AG04450 (cell line): ENCODE measurements at regions not wholly inside any gene's neighbourhood (a gene's known extent, or its start where the extent isn't known, plus 50 kb on each side); places are given as distances from the start of the nearest gene placed in this dataset.

Experiments
- CTCF ChIA-PET: fragments of 300-600, 350-600 bp; formaldehyde crosslinking; extraction: SDS; loops from one replicate; lab custom pipeline; 2022; ENCODE audit warnings: antibody characterized with exemption, inconsistent platforms; lab: Charles Lee
- POLR2A ChIA-PET: fragments of 350-600 bp; formaldehyde crosslinking; extraction: SDS; loops from one replicate; lab custom pipeline; 2021; ENCODE audit warnings: antibody characterized with exemption, inconsistent platforms; lab: Yijun Ruan, JAX
- DNase-seq: peaks from one replicate; pipeline ENCODE4 v3.0.0-alpha.2; 2011; ENCODE audit warnings: low read depth, low spot score
- H3K27ac ChIP-seq: one replicate; pipeline ENCODE4 v1.5.1; 2012; ENCODE audit warnings: low read depth, low read length, control low read depth
- H3K27me3 ChIP-seq: one replicate; pipeline ENCODE4 v1.6.0; 2012; ENCODE audit warnings: low read length; ENCODE audit not compliant: control insufficient read depth, insufficient read depth
- H3K4me3 ChIP-seq: 2 replicates; pipeline ENCODE4 v1.5.1; 2011; ENCODE audit warnings: mild to moderate bottlenecking, low read depth, low read length, control low read depth
- H3K9me3 ChIP-seq: 2 replicates; pipeline ENCODE4 v1.5.1; 2012; ENCODE audit warnings: low read length; ENCODE audit not compliant: control insufficient read depth, insufficient read depth
- TF ChIP-seq, protein P1 (sequence below): IDR thresholded peaks from 2 replicates; pipeline ENCODE4 v1.5.1; 2011; ENCODE audit warnings: low read depth, low read length, control low read depth, inconsistent platforms

DNA sequence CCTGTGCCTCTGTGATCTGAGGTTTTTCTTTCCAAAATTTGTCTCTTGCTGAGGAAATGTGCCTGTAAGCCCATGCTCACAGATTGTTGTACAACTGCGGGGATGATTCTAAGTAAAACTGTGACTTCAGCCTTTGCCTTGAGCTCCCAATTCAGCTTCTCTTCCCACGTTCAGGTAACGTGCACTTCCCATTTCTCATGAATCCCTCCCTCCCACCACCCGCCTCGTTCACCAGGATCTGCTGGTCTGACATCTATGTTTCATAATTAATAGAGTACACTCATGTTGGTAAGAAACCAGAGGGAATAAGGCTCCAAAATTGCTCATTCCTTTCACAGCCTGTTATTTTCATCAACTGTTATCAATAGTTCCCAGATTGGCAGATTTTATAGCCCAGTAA lies 332.6 kb upstream of the TPK1 start:
- H3K27ac ChIP-seq, result no peak overlapping the region
- H3K27me3 ChIP-seq, result no peaks in the 10 kb centered on the region
- no peak overlapping the region for H3K4me3 ChIP-seq
- no peak for DNase-seq
- POLR2A ChIA-PET, result no interaction called here
- TF ChIP-seq, protein P1, sequence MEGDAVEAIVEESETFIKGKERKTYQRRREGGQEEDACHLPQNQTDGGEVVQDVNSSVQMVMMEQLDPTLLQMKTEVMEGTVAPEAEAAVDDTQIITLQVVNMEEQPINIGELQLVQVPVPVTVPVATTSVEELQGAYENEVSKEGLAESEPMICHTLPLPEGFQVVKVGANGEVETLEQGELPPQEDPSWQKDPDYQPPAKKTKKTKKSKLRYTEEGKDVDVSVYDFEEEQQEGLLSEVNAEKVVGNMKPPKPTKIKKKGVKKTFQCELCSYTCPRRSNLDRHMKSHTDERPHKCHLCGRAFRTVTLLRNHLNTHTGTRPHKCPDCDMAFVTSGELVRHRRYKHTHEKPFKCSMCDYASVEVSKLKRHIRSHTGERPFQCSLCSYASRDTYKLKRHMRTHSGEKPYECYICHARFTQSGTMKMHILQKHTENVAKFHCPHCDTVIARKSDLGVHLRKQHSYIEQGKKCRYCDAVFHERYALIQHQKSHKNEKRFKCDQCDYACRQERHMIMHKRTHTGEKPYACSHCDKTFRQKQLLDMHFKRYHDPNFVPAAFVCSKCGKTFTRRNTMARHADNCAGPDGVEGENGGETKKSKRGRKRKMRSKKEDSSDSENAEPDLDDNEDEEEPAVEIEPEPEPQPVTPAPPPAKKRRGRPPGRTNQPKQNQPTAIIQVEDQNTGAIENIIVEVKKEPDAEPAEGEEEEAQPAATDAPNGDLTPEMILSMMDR, result no peak
- CTCF ChIA-PET, result no interaction called here
- H3K9me3 ChIP-seq, result peaks cover 21% of the 10 kb centered on the region

- Histone ChIP-seq H3K27ac (no peak overlapping the region), H3K27me3 (no peaks in the 10 kb centered on the region), H3K9me3 (peaks cover 16% of the 10 kb centered on the region), H3K4me3 (no peak overlapping the region)
- ChIA-PET POLR2A (no interaction called here), CTCF (no interaction called here)
- TF ChIP-seq, protein P1, result no peak
- DNase-seq, result no peak
Measured at GRCh38 chr7:145156834-145157233, 321.0 kb upstream of the TPK1 start.

DNA sequence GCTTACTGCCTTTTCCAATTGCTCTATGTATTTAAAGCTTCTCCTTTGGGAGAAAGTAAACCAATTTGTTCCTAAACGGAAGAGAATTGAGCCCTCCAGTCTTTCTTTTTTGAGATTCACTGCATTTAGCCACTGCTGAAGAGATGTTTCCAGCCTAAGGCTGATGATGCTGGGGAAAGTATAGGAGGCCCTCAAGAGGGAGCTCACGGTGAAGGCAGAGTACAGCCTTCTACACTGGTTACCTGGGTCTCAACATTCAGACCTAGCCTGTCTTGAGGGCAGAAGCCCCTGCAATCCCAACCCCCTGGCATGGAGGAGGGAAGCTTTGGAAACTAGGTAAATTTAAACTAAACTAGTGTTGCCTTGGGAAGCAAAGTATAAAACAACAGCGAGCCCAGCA lies 316.7 kb upstream of the TPK1 start:
- H3K27me3 ChIP-seq, result no peaks in the 10 kb centered on the region
- ChIA-PET CTCF (no interaction called here), POLR2A (no interaction called here)
- no peak for DNase-seq
- TF ChIP-seq, protein P1, result no peak
- no peak overlapping the region for H3K4me3 ChIP-seq
- no peak overlapping the region for H3K27ac ChIP-seq
- H3K9me3 ChIP-seq, result peaks cover 16% of the 10 kb centered on the region

DNA sequence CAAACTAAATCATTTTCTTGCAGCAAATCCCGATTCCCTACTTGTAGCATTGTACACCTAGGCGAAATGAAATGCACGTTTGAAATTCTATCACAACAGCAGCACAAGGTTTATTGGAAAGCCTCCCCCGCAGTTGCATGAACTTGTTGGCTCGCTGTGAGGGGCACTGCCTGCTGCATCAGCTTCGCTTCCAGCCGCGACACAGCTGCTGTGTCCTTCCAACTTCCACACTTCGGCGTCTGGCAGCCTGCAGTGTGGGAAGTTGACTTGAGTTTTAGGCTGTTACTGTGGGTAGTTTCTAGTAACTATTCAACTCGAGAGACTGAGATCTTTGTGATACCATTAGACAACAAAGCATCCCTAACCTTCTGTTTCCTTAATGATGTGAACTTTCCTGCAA lies 315.8 kb upstream of the TPK1 start:
- no peak overlapping the region for H3K4me3 ChIP-seq
- no peaks in the 10 kb centered on the region for H3K27me3 ChIP-seq
- DNase-seq, result no peak
- ChIA-PET CTCF (no interaction called here), POLR2A (no interaction called here)
- H3K27ac ChIP-seq, result no peak overlapping the region
- H3K9me3 ChIP-seq, result peaks cover 16% of the 10 kb centered on the region
- TF ChIP-seq, protein P1, result no peak

GRCh38 chr7:145147865-145148264 lies 312.0 kb upstream of the TPK1 start:
- no peak for DNase-seq
- TF ChIP-seq, protein P1, result no peak
- CTCF ChIA-PET, result no interaction called here
- Histone ChIP-seq H3K27me3 (no peaks in the 10 kb centered on the region), H3K27ac (no peak overlapping the region), H3K9me3 (peaks cover 11% of the 10 kb centered on the region), H3K4me3 (no peak overlapping the region)
- POLR2A ChIA-PET, result no interaction called here
